Uterus (tissue), 3 donors: ENCODE measurements at regions not wholly inside any gene's neighbourhood (a gene's known extent, or its start where the extent isn't known, plus 50 kb on each side); places are given as distances from the start of the nearest gene placed in this dataset.

Experiments used
- DNase-seq, 2 donors: peaks; one replicate each; pipeline ENCODE4 v3.0.0-alpha.2; 2019 to 2020
- H3K27ac ChIP-seq, 2 donors: fragments of 200-600 bp; sonication (generic); 1 replicate in 1 of 2; 2 replicates in 1 of 2; pipeline ENCODE4 v1.5.1; 2016 to 2018
- H3K27me3 ChIP-seq, 2 donors: fragments of 200-600 bp; sonication (generic); one replicate each; pipeline ENCODE4 v1.5.1; 2018 to 2019; ENCODE audit warnings: control low read depth in 1 of 2
- H3K36me3 ChIP-seq, 2 donors: fragments of 200-600 bp; sonication (generic); one replicate each; pipeline ENCODE4 v1.5.1; 2019; ENCODE audit warnings: control low read depth in 1 of 2
- H3K4me1 ChIP-seq, 2 donors: fragments of 200-600 bp; sonication (generic); one replicate each; pipeline ENCODE4 v1.5.1; 2018 to 2019; ENCODE audit warnings: control low read depth in 1 of 2
- H3K4me3 ChIP-seq, 2 donors: fragments of 200-600 bp; sonication (generic); 1 replicate in 1 of 2; 2 replicates in 1 of 2; pipeline ENCODE4 v1.5.1; 2018 to 2019; ENCODE audit warnings: mild to moderate bottlenecking in 1 of 2
- H3K9me3 ChIP-seq, 2 donors: fragments of 200-600 bp; sonication (generic); one replicate each; pipeline ENCODE4 v1.5.1; 2019; ENCODE audit warnings: control low read depth in 1 of 2
- POLR2A ChIP-seq, 2 donors: fragments of 450-650 bp; IDR thresholded peaks; one replicate each; pipeline ENCODE4 v1.6.1; 2016; ENCODE audit warnings: antibody characterized with exemption in 2 of 2, mild to moderate bottlenecking in 1 of 2, moderate library complexity in 1 of 2
- intact Hi-C: fragments of 100-400 bp; cut with DNase I; formaldehyde crosslinking; loops from one replicate; pipeline ENCODE4 v1.15.1; 2023; ENCODE audit warnings: low total_unique reads
- TF ChIP-seq, protein P1 (sequence below), 4 experiments: fragments of 200-600 bp in 2 of 4; fragments of 450-650 bp in 2 of 4; sonication (generic) in 2 of 4; IDR thresholded peaks; one replicate each; pipeline ENCODE4 v1.5.1; 2016 to 2019; ENCODE audit warnings: antibody characterized with exemption in 4 of 4, mild to moderate bottlenecking in 2 of 4, moderate library complexity in 1 of 4
- donor health status: DM: yes; HTN: yes; CAD: no.

DNA sequence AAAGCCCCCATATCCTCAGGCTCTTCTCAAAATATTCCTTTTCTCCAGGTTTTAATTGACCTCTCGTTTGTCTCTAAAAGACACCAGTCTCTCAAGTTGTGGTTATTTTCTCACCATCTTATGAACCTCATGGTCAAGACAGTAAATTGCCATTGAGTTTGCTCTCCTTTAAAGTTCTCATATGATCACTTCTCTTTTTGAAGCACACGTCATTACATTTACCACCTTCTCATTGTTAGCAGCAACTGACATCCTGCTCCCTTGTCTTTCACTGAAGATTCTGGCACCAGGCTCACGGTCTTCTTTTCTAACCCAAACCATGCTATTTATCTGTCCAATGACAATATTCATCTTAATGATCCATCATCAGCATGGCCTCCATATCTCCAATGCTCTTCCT lies 324.2 kb downstream of the TMA16 start:
- H3K9me3 ChIP-seq = no peaks in the 10 kb centered on the region
- no peak overlapping the region for H3K4me3 ChIP-seq
- no peak for DNase-seq
- TF ChIP-seq, protein P1, sequence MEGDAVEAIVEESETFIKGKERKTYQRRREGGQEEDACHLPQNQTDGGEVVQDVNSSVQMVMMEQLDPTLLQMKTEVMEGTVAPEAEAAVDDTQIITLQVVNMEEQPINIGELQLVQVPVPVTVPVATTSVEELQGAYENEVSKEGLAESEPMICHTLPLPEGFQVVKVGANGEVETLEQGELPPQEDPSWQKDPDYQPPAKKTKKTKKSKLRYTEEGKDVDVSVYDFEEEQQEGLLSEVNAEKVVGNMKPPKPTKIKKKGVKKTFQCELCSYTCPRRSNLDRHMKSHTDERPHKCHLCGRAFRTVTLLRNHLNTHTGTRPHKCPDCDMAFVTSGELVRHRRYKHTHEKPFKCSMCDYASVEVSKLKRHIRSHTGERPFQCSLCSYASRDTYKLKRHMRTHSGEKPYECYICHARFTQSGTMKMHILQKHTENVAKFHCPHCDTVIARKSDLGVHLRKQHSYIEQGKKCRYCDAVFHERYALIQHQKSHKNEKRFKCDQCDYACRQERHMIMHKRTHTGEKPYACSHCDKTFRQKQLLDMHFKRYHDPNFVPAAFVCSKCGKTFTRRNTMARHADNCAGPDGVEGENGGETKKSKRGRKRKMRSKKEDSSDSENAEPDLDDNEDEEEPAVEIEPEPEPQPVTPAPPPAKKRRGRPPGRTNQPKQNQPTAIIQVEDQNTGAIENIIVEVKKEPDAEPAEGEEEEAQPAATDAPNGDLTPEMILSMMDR (IDR thresholded peaks at IDR 0.05) = no peak
- no peak for TF ChIP-seq POLR2A (IDR thresholded peaks at IDR 0.05)
- no peak overlapping the region for H3K27ac ChIP-seq
- intact Hi-C loops = no loop called here
- H3K27me3 ChIP-seq = no peaks in the 10 kb centered on the region
- H3K36me3 ChIP-seq = no peaks in the 10 kb centered on the region
- H3K4me1 ChIP-seq = no peaks in the 10 kb centered on the region

DNA sequence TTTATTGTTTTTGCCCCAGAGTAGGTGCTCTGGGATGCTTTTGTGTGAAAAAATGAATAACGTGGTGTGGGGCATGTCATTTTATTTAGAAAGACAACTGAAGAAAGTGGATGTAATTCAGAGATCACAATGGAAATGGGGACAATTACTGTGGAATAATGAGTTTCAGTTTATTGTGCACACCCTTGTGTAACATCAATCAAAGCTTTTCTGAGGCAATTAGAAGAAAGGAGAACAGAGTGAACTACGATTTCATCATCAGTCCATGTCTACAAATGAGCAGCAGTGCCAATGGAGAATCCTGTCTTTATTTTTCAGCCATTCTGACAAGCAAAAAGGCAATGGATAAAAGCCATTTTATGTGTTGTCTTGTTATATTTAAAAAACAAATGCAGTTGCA lies 339.2 kb downstream of the TMA16 start:
- Histone ChIP-seq H3K4me3 (no peak overlapping the region), H3K27me3 (peaks cover 0 to 5% of the 10 kb centered on the region in 2 donors), H3K4me1 (no peaks in the 10 kb centered on the region), H3K27ac (no peak overlapping the region), H3K36me3 (no peaks in the 10 kb centered on the region), H3K9me3 (no peaks in the 10 kb centered on the region)
- DNase-seq = no peak
- intact Hi-C loops = no loop called here
- TF ChIP-seq, protein P1 (IDR thresholded peaks at IDR 0.05) = no peak
- no peak for TF ChIP-seq POLR2A (IDR thresholded peaks at IDR 0.05)

DNA sequence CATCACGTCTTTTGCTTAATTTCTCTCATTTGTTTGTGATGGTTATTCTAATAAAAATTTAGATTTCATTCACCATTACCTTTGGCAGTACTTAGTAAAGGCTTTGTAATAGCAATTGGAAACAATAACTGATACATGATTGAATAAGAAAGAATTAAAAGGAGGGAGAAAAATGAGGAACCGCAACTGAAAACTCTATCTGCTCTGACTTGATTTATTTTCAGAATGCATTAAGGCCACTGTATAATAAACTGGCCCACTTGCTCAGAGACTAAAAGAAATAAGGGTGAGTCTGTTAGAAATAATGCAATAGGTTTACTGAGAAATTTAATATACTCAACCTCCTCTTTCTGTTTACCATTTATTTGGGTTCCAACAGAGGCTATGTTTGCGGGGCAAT lies 351.5 kb downstream of the TMA16 start:
- no peak for DNase-seq
- H3K4me3 ChIP-seq = no peak overlapping the region
- no peaks in the 10 kb centered on the region for H3K9me3 ChIP-seq
- TF ChIP-seq, protein P1 (IDR thresholded peaks at IDR 0.05) = no peak
- TF ChIP-seq POLR2A (IDR thresholded peaks at IDR 0.05) = no peak
- no peaks in the 10 kb centered on the region for H3K27me3 ChIP-seq
- intact Hi-C loops = no loop called here
- no peaks in the 10 kb centered on the region for H3K36me3 ChIP-seq
- no peak overlapping the region for H3K27ac ChIP-seq
- no peaks in the 10 kb centered on the region for H3K4me1 ChIP-seq

DNA sequence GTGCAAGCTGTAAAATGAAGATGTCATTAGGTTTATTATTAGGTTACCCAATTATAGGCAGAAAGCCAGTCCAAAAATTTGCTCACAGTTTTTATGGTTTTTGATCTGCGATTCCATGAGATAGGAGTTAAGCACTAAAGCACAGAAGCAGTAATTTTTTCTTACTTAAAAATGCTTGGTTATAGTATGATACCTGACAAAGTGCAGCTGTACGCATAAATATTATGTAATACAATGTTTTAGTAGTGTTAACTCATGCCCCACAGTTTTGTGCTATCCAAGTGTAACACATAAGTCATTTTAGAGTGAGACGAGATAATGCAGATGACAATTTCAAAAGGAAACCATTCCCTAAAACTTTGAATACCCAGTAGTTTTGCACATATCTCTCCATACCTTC lies 357.8 kb downstream of the TMA16 start:
- H3K27me3 ChIP-seq = no peaks in the 10 kb centered on the region
- no peaks in the 10 kb centered on the region for H3K9me3 ChIP-seq
- no peak for DNase-seq
- H3K4me3 ChIP-seq = no peak overlapping the region
- intact Hi-C loops = no loop called here
- H3K27ac ChIP-seq = no peak overlapping the region
- no peaks in the 10 kb centered on the region for H3K36me3 ChIP-seq
- TF ChIP-seq POLR2A (IDR thresholded peaks at IDR 0.05) = no peak
- TF ChIP-seq, protein P1 (IDR thresholded peaks at IDR 0.05) = no peak
- H3K4me1 ChIP-seq = no peaks in the 10 kb centered on the region

DNA sequence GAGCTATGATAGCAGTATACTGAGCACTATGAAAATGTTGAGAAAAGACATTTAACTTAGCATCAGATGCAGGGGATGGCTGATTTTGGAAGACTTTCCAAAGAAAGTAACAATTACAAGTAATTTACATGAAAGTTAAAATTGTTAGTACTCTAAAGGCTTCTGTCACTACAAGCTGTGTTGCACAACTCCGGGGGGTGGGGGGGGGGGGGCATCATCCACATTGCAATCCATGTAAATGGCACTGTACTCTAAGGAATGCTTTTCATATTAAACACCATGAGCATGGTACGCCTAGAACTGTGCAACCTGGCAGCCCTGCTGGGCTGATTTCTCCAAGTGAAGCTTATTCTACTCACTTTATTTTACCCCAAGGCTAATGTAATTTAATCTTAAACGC lies 363.4 kb downstream of the TMA16 start:
- no peak overlapping the region for H3K27ac ChIP-seq
- intact Hi-C loops = no loop called here
- H3K4me3 ChIP-seq = no peak overlapping the region
- no peak for DNase-seq
- H3K36me3 ChIP-seq = no peaks in the 10 kb centered on the region
- no peaks in the 10 kb centered on the region for H3K27me3 ChIP-seq
- H3K4me1 ChIP-seq = no peaks in the 10 kb centered on the region
- TF ChIP-seq, protein P1 (IDR thresholded peaks at IDR 0.05) = no peak
- no peak for TF ChIP-seq POLR2A (IDR thresholded peaks at IDR 0.05)
- no peaks in the 10 kb centered on the region for H3K9me3 ChIP-seq
